ENCODE measurements at regions not wholly inside any gene's neighbourhood (a gene's known extent, or its start where the extent isn't known, plus 50 kb on each side); places are given as distances from the start of the nearest gene placed in this dataset.

GRCh38 chr1:14438127-14438769, 160.2 kb upstream of the KAZN start:
- no peak for TF ChIP-seq EZH2 (IDR thresholded peaks at IDR 0.05; ENCODE audit: low read depth)
- TF ChIP-seq, protein P1, sequence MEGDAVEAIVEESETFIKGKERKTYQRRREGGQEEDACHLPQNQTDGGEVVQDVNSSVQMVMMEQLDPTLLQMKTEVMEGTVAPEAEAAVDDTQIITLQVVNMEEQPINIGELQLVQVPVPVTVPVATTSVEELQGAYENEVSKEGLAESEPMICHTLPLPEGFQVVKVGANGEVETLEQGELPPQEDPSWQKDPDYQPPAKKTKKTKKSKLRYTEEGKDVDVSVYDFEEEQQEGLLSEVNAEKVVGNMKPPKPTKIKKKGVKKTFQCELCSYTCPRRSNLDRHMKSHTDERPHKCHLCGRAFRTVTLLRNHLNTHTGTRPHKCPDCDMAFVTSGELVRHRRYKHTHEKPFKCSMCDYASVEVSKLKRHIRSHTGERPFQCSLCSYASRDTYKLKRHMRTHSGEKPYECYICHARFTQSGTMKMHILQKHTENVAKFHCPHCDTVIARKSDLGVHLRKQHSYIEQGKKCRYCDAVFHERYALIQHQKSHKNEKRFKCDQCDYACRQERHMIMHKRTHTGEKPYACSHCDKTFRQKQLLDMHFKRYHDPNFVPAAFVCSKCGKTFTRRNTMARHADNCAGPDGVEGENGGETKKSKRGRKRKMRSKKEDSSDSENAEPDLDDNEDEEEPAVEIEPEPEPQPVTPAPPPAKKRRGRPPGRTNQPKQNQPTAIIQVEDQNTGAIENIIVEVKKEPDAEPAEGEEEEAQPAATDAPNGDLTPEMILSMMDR (conservative IDR thresholded peaks at IDR 0.05): no peak

All from PC-9 (cell line).